Endothelial cell (in vitro differentiated cells): ENCODE measurements at regions not wholly inside any gene's neighbourhood (a gene's known extent, or its start where the extent isn't known, plus 50 kb on each side); places are given as distances from the start of the nearest gene placed in this dataset.

Source experiments
- DNase-seq: peaks from one replicate; pipeline ENCODE4 v3.0.0; 2021; ENCODE audit warnings: low spot score
- H3K27ac Mint-ChIP-seq: one replicate; pipeline ENCODE4 v1.8.0; 2021; ENCODE audit warnings: mixed read lengths, inconsistent platforms; ENCODE audit not compliant: unreplicated experiment
- H3K27me3 Mint-ChIP-seq: one replicate; pipeline ENCODE4 v1.8.0; 2021; ENCODE audit warnings: mild to moderate bottlenecking, moderate library complexity, mixed read lengths, inconsistent platforms; ENCODE audit not compliant: unreplicated experiment
- H3K36me3 Mint-ChIP-seq: one replicate; pipeline ENCODE4 v1.8.0; 2021; ENCODE audit warnings: mild to moderate bottlenecking, low read depth, mixed read lengths, inconsistent platforms; ENCODE audit not compliant: unreplicated experiment
- H3K4me1 Mint-ChIP-seq: one replicate; pipeline ENCODE4 v1.8.0; 2021; ENCODE audit warnings: mild to moderate bottlenecking, mixed read lengths, inconsistent platforms; ENCODE audit not compliant: unreplicated experiment
- H3K4me3 Mint-ChIP-seq: one replicate; pipeline ENCODE4 v1.8.0; 2021; ENCODE audit warnings: mild to moderate bottlenecking, mixed read lengths, inconsistent platforms; ENCODE audit not compliant: unreplicated experiment
- H3K9me3 Mint-ChIP-seq: one replicate; pipeline ENCODE4 v1.8.0; 2021; ENCODE audit warnings: mixed read lengths, inconsistent platforms; ENCODE audit not compliant: unreplicated experiment
- TF ChIP-seq, protein P1 (sequence below): fragments of 200-600 bp; sonication (generic); IDR thresholded peaks from one replicate; pipeline ENCODE4 v1.5.0; 2021; ENCODE audit warnings: antibody characterized with exemption; ENCODE audit not compliant: unreplicated experiment

DNA sequence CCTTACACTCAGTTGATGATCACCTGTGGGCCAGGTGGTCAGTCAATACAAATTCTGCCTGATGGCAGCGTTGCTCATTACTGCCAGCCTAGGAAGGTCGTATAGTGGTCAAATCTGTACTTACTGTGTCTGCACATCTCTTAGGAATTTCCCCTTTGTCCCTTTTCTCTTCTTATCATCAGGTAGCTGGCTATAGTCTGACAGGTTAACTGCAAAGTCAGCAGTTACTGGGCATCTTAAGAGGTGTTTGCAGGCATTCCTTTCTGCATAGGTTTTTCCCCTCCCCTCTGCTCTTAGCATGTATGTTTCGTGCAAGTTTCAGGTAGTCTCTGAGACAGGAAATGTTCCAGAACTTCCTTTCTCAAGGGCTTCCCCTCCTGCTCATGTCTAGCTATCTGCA, 298.7 kb downstream of the LRRIQ3 start:
- Mint-ChIP-seq H3K27me3 (no peaks in the 10 kb centered on the region), H3K4me3 (no peak overlapping the region), H3K9me3 (no peaks in the 10 kb centered on the region), H3K36me3 (no peaks in the 10 kb centered on the region), H3K27ac (no peak overlapping the region), H3K4me1 (peaks cover 7% of the 10 kb centered on the region)
- TF ChIP-seq, protein P1, sequence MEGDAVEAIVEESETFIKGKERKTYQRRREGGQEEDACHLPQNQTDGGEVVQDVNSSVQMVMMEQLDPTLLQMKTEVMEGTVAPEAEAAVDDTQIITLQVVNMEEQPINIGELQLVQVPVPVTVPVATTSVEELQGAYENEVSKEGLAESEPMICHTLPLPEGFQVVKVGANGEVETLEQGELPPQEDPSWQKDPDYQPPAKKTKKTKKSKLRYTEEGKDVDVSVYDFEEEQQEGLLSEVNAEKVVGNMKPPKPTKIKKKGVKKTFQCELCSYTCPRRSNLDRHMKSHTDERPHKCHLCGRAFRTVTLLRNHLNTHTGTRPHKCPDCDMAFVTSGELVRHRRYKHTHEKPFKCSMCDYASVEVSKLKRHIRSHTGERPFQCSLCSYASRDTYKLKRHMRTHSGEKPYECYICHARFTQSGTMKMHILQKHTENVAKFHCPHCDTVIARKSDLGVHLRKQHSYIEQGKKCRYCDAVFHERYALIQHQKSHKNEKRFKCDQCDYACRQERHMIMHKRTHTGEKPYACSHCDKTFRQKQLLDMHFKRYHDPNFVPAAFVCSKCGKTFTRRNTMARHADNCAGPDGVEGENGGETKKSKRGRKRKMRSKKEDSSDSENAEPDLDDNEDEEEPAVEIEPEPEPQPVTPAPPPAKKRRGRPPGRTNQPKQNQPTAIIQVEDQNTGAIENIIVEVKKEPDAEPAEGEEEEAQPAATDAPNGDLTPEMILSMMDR, result no peak
- no peak for DNase-seq

DNA sequence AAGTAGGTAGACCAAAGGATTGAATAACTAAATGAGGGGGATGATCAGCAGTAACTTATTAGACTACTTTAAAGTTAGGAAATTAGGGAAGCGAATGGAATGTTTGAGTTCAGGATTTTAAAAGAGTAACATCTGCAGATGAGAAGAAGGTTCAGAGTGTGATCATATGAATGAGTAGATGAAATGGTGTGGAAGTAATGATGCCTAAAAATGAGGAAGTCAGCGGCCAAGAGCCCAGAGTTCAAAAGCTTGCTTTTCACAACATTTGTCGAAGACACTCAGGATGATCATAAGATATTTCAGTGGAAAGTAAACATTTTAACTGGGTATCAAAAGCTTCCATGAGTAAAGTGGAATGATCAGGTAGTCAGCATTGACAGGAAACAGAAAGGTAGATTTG, 299.4 kb downstream of the LRRIQ3 start:
- Mint-ChIP-seq H3K4me3 (no peak overlapping the region), H3K27me3 (no peaks in the 10 kb centered on the region), H3K4me1 (peaks cover 7% of the 10 kb centered on the region), H3K27ac (no peak overlapping the region), H3K36me3 (no peaks in the 10 kb centered on the region), H3K9me3 (no peaks in the 10 kb centered on the region)
- TF ChIP-seq, protein P1, result no peak
- no peak for DNase-seq

DNA sequence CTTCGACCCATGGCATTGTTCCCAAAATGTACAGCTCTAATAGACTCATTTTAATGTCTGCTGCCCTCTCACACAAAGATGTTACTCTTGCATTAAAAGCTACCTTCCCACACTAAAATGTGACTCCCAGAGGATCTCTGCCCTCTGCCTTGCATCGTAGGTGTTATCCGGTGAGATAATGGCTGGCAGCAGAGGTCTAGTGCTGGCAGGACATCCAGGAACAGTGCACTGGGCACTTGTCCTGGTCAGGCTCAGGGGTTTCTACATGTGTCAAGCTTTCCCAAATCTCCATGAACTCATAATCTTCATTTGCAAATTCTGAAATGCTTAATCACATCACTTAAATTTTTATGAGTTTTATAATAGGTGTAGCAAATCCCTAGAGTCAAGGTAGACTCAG, 310.6 kb downstream of the LRRIQ3 start:
- peaks cover 5% of the 10 kb centered on the region for H3K4me1 Mint-ChIP-seq
- H3K27ac Mint-ChIP-seq, result no peak overlapping the region
- no peaks in the 10 kb centered on the region for H3K9me3 Mint-ChIP-seq
- no peak overlapping the region for H3K4me3 Mint-ChIP-seq
- no peak for DNase-seq
- H3K36me3 Mint-ChIP-seq, result no peaks in the 10 kb centered on the region
- TF ChIP-seq, protein P1, result no peak
- no peaks in the 10 kb centered on the region for H3K27me3 Mint-ChIP-seq

DNA sequence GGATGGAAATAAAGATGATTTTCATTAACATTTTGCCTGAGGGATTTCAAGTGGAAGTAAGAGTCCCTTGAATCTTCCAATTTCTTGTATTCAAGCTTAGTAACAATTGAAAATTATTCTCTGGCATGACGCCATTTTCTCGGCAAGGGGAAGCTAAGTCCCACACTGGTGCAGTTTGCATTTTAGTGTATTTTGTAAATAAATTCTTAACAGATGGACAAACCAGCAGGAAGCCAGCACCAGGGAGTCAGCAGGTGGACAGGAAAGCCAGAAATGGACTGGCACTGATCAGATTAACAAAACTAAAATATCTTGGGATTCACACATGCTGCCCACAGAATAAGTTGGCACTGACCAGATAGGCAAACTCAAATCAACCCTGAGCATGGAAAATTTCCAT, 311.3 kb downstream of the LRRIQ3 start:
- no peak for DNase-seq
- Mint-ChIP-seq H3K27ac (no peak overlapping the region), H3K4me3 (no peak overlapping the region), H3K4me1 (peaks cover 5% of the 10 kb centered on the region), H3K27me3 (no peaks in the 10 kb centered on the region), H3K36me3 (no peaks in the 10 kb centered on the region), H3K9me3 (no peaks in the 10 kb centered on the region)
- TF ChIP-seq, protein P1, result no peak

DNA sequence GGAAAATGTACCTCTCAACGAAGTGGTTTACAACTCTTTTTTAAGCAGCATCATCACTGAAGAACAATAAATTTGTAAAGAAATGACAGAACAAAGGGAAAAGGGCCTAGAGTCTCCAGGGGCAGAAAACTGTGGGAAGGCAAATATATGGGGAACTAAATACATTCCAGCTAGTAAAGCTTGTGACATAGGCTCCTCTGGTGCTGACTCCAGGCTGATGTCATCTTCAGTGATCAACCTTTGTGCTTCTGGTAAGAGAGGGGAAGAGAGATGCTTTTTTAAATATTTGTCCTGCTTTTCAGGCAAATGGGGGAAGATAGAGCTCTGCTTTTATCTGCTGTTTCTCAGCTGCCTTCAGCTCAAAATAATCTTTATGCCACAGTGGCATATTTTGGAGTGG, 323.2 kb downstream of the LRRIQ3 start:
- no peak for DNase-seq
- H3K36me3 Mint-ChIP-seq, result no peaks in the 10 kb centered on the region
- peaks cover 4% of the 10 kb centered on the region for H3K27me3 Mint-ChIP-seq
- no peak overlapping the region for H3K4me3 Mint-ChIP-seq
- H3K4me1 Mint-ChIP-seq, result peaks cover 4% of the 10 kb centered on the region
- no peak overlapping the region for H3K27ac Mint-ChIP-seq
- TF ChIP-seq, protein P1, result no peak
- no peaks in the 10 kb centered on the region for H3K9me3 Mint-ChIP-seq
